ENCODE measurements at regions not wholly inside any gene's neighbourhood (a gene's known extent, or its start where the extent isn't known, plus 50 kb on each side); places are given as distances from the start of the nearest gene placed in this dataset.

- ATAC-seq (no peak), FAIRE-seq (no peak), DNase-seq (ENCODE audit: extremely low read depth in 1 of 4, low spot score in 3 of 4) (no peak)
- Histone ChIP-seq H4K20me1 (replicated peaks; ENCODE audit: control insufficient read depth, insufficient read depth, low read length) (no peaks in the 10 kb centered on the region), H3K9me1 (ENCODE audit: control insufficient read depth, insufficient read depth, low read length) (no peaks in the 10 kb centered on the region), H3K4me1 (replicated peaks in 1 of 2; ENCODE audit: control insufficient read depth in 2 of 2, insufficient read depth in 2 of 2, low read length in 2 of 2) (no peaks in the 10 kb centered on the region), H3K79me2 (ENCODE audit: control insufficient read depth, insufficient read depth, low read length) (no peaks in the 10 kb centered on the region), H3K27me3 (ENCODE audit: control insufficient read depth in 2 of 2, insufficient read depth in 2 of 2, low read length in 2 of 2) (peaks cover 0 to 4% of the 10 kb centered on the region in 2 experiments; a peak in 1 of 5 replicates), H3K4me2 (ENCODE audit: insufficient read depth, low read length) (no peak overlapping the region), H3K36me3 (ENCODE audit: control insufficient read depth, insufficient read depth, low read length) (no peaks in the 10 kb centered on the region), H3K27ac (ENCODE audit: extremely low read depth, low read depth, low read length) (no peak overlapping the region), H3K9me3 (replicated peaks; ENCODE audit: control insufficient read depth, insufficient read depth, low read depth, low read length) (no peaks in the 10 kb centered on the region), H3K4me3 (no peak overlapping the region), H3K9ac (ENCODE audit: insufficient read depth in 1 of 2, low read depth in 2 of 2, low read length in 2 of 2) (no peak overlapping the region), H2AFZ (ENCODE audit: low read depth, low read length) (no peak overlapping the region)
- WGBS (ENCODE audit: insufficient coverage, low coverage, missing lambda C conversion rate), result 6% methylated on average over 2 of the region's 2 CpGs
- in situ Hi-C loops (cut with MboI) (no loop called here), intact Hi-C loops (cut with micrococcal nuclease) (no loop called here)
- ChIA-PET CTCF (ENCODE audit: low intra/inter-chr PET ratio) (no interaction called here), POLR2A (no interaction called here)
- TF ChIP-seq TCFL5 (CRISPR knock-in tag; conservative IDR thresholded peaks at IDR 0.05) (no peak), ILF3 (IDR thresholded peaks at IDR 0.05; ENCODE audit: borderline replicate concordance) (no peak), SRSF3 (IDR thresholded peaks at IDR 0.05; ENCODE audit: insufficient read depth, low read length) (no peak), RFX1 (IDR thresholded peaks at IDR 0.05) (peak; percentile 29), FOSL1 (tag; conservative IDR thresholded peaks at IDR 0.05) (no peak), MCM5 (IDR thresholded peaks at IDR 0.05; ENCODE audit: low read depth) (no peak)
- no TSS peak for BruUV-seq (replicated peaks)
Measured at GRCh38 chr2:207216457-207216856, 50.7 kb upstream of the KLF7 start.

GRCh38 chr2:207217442-207217841, 51.7 kb upstream of the KLF7 start:
- H2AFZ ChIP-seq (ENCODE audit: low read depth, low read length), result no peak overlapping the region
- WGBS (ENCODE audit: insufficient coverage, low coverage, missing lambda C conversion rate), result 0% methylated on average over 2 of the region's 2 CpGs
- no peaks in the 10 kb centered on the region for H3K9me1 ChIP-seq (ENCODE audit: control insufficient read depth, insufficient read depth, low read length)
- no peak for FAIRE-seq
- BruUV-seq (replicated peaks), result no TSS peak
- H3K4me3 ChIP-seq, result no peak overlapping the region
- POLR2A ChIA-PET, result no interaction called here
- no peak overlapping the region for H3K4me2 ChIP-seq (ENCODE audit: insufficient read depth, low read length)
- no peak for ATAC-seq
- H3K9ac ChIP-seq (ENCODE audit: insufficient read depth in 1 of 2, low read depth in 2 of 2, low read length in 2 of 2), result no peak overlapping the region
- no peaks in the 10 kb centered on the region for H3K36me3 ChIP-seq (ENCODE audit: control insufficient read depth, insufficient read depth, low read length)
- intact Hi-C loops (cut with micrococcal nuclease), result no loop called here
- H3K9me3 ChIP-seq (replicated peaks; ENCODE audit: control insufficient read depth, insufficient read depth, low read depth, low read length), result no peaks in the 10 kb centered on the region
- in situ Hi-C loops (cut with MboI), result no loop called here
- no peaks in the 10 kb centered on the region for H4K20me1 ChIP-seq (replicated peaks; ENCODE audit: control insufficient read depth, insufficient read depth, low read length)
- no peaks in the 10 kb centered on the region for H3K4me1 ChIP-seq (replicated peaks in 1 of 2; ENCODE audit: control insufficient read depth in 2 of 2, insufficient read depth in 2 of 2, low read length in 2 of 2)
- DNase-seq (ENCODE audit: extremely low read depth in 1 of 4, low spot score in 3 of 4), result no peak
- peaks cover 0 to 4% of the 10 kb centered on the region in 2 experiments; a peak in 1 of 5 replicates for H3K27me3 ChIP-seq (ENCODE audit: control insufficient read depth in 2 of 2, insufficient read depth in 2 of 2, low read length in 2 of 2)
- no peaks in the 10 kb centered on the region for H3K79me2 ChIP-seq (ENCODE audit: control insufficient read depth, insufficient read depth, low read length)
- CTCF ChIA-PET (ENCODE audit: low intra/inter-chr PET ratio), result no interaction called here
- H3K27ac ChIP-seq (ENCODE audit: extremely low read depth, low read depth, low read length), result no peak overlapping the region
- TF ChIP-seq RBBP5 (IDR thresholded peaks at IDR 0.05; ENCODE audit: borderline replicate concordance, insufficient read depth, low read length, poor library complexity, severe bottlenecking) (no peak), PTRF (tag; IDR thresholded peaks at IDR 0.05) (no peak), ZNF589 (CRISPR knock-in tag; IDR thresholded peaks at IDR 0.05; ENCODE audit: low read depth) (no peak), PHB (CRISPR knock-in tag; IDR thresholded peaks at IDR 0.05) (no peak), RBFOX2 (IDR thresholded peaks at IDR 0.05; ENCODE audit: low read depth, low read length) (no peak), ZMIZ1 (IDR thresholded peaks at IDR 0.05; ENCODE audit: low read depth in 2 of 2, low read length in 2 of 2) (no peak), TRIM24 (IDR thresholded peaks at IDR 0.05) (no peak), ZNF57 (CRISPR knock-in tag; IDR thresholded peaks at IDR 0.05) (no peak), SMARCE1 (IDR thresholded peaks at IDR 0.05) (no peak), ETV5 (CRISPR knock-in tag; IDR thresholded peaks at IDR 0.05; ENCODE audit: low read depth) (no peak)

Data from K562 (cell line).